Testis (tissue), 2 donors: ENCODE measurements at regions not wholly inside any gene's neighbourhood (a gene's known extent, or its start where the extent isn't known, plus 50 kb on each side); places are given as distances from the start of the nearest gene placed in this dataset.
"Not testable (repeated sequence)": the region's sequence is repeated elsewhere in the genome, so short reads cannot be mapped to it uniquely, and the experiment has no call there.

Experiments
- DNase-seq: peaks from one replicate; pipeline ENCODE4 v3.0.0-alpha.2; 2019
- H3K27ac ChIP-seq, 2 donors: fragments of 200-600 bp; sonication (generic); one replicate each; pipeline ENCODE4 v1.5.1; 2019
- H3K27me3 ChIP-seq: fragments of 200-600 bp; sonication (generic); one replicate; pipeline ENCODE4 v1.5.1; 2019
- H3K36me3 ChIP-seq: fragments of 200-600 bp; sonication (generic); one replicate; pipeline ENCODE4 v1.5.1; 2017; ENCODE audit warnings: low read depth; ENCODE audit errors: missing control alignments
- H3K4me1 ChIP-seq: fragments of 200-600 bp; sonication (generic); one replicate; pipeline ENCODE4 v1.5.1; 2019
- H3K4me3 ChIP-seq, 2 donors: fragments of 200-600 bp; sonication (generic); one replicate each; pipeline ENCODE4 v1.5.1; 2017 to 2019
- H3K9me3 ChIP-seq: fragments of 200-600 bp; sonication (generic); one replicate; pipeline ENCODE4 v1.5.1; 2017
- POLR2A ChIP-seq: fragments of 450-650 bp; IDR thresholded peaks from one replicate; pipeline ENCODE4 v1.6.1; 2017; ENCODE audit warnings: antibody characterized with exemption, mild to moderate bottlenecking, moderate library complexity
- WGBS, 2 donors: methylation state at CpG; one replicate each; pipeline ENCODE4 v1.1.5; 2018; 5-methylcytosine and 5-hydroxymethylcytosine counted together
- intact Hi-C: fragments of 100-400 bp; cut with DNase I; formaldehyde crosslinking; loops from one replicate; pipeline ENCODE4 v1.15.1; 2023; ENCODE audit warnings: low total_unique reads
- TF ChIP-seq, protein P1 (sequence below), 3 experiments: fragments of 450-650 bp in 2 of 3; fragments of 200-600 bp in 1 of 3; sonication (generic) in 1 of 3; IDR thresholded peaks; one replicate each; pipeline ENCODE4 v1.5.1; 2016 to 2019; ENCODE audit warnings: antibody characterized with exemption in 3 of 3, mild to moderate bottlenecking in 2 of 3, moderate library complexity in 1 of 3

GRCh38 chr13:38239874-38240273, 109.8 kb upstream of the UFM1 start:
- TF ChIP-seq, protein P1, sequence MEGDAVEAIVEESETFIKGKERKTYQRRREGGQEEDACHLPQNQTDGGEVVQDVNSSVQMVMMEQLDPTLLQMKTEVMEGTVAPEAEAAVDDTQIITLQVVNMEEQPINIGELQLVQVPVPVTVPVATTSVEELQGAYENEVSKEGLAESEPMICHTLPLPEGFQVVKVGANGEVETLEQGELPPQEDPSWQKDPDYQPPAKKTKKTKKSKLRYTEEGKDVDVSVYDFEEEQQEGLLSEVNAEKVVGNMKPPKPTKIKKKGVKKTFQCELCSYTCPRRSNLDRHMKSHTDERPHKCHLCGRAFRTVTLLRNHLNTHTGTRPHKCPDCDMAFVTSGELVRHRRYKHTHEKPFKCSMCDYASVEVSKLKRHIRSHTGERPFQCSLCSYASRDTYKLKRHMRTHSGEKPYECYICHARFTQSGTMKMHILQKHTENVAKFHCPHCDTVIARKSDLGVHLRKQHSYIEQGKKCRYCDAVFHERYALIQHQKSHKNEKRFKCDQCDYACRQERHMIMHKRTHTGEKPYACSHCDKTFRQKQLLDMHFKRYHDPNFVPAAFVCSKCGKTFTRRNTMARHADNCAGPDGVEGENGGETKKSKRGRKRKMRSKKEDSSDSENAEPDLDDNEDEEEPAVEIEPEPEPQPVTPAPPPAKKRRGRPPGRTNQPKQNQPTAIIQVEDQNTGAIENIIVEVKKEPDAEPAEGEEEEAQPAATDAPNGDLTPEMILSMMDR (IDR thresholded peaks at IDR 0.05): no peak
- TF ChIP-seq POLR2A: no peak
- H3K27ac ChIP-seq: no peak overlapping the region
- no peak overlapping the region for H3K4me3 ChIP-seq
- no peaks in the 10 kb centered on the region for H3K36me3 ChIP-seq
- H3K4me1 ChIP-seq: no peaks in the 10 kb centered on the region
- H3K9me3 ChIP-seq: no peaks in the 10 kb centered on the region
- intact Hi-C loops: no loop called here
- DNase-seq: no peak
- H3K27me3 ChIP-seq: no peaks in the 10 kb centered on the region

GRCh38 chr13:38228322-38228721, 121.3 kb upstream of the UFM1 start:
- Histone ChIP-seq H3K27me3 (no peaks in the 10 kb centered on the region), H3K4me1 (no peaks in the 10 kb centered on the region), H3K27ac (no peak overlapping the region), H3K4me3 (no peak overlapping the region), H3K9me3 (no peaks in the 10 kb centered on the region), H3K36me3 (no peaks in the 10 kb centered on the region)
- TF ChIP-seq POLR2A: no peak
- TF ChIP-seq, protein P1 (IDR thresholded peaks at IDR 0.05): no peak
- no peak for DNase-seq
- intact Hi-C loops: no loop called here
- WGBS, 2 donors: 82 to 89% methylated on average over 2 of the region's 2 CpGs

GRCh38 chr13:38226496-38226895, 123.2 kb upstream of the UFM1 start:
- no peaks in the 10 kb centered on the region for H3K36me3 ChIP-seq
- DNase-seq: no peak
- no peak overlapping the region for H3K4me3 ChIP-seq
- H3K27ac ChIP-seq: no peak overlapping the region
- intact Hi-C loops: no loop called here
- H3K4me1 ChIP-seq: no peaks in the 10 kb centered on the region
- TF ChIP-seq POLR2A: no peak
- TF ChIP-seq, protein P1 (IDR thresholded peaks at IDR 0.05): no peak
- no peaks in the 10 kb centered on the region for H3K9me3 ChIP-seq
- H3K27me3 ChIP-seq: no peaks in the 10 kb centered on the region

DNA sequence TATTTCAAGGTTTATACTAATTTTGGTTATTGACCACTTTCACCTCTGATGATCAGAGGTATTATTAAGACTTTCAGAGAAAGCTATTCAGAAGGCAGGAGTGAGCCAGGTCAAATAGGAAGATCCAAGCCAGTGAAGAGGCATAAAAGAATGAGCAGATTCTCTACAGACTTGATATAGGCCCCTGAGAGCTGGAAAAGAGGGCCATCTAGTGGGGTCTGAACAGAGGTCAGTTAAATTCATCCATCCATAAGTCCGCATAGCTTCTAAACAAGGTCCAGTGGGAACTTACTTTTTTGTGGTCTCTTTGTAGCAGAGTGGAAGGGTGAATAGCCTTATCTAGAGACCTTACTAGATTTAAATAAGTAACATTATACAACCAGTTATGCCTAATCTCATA, 126.6 kb upstream of the UFM1 start:
- Histone ChIP-seq H3K4me1 (no peaks in the 10 kb centered on the region), H3K27ac (no peak overlapping the region), H3K9me3 (no peaks in the 10 kb centered on the region), H3K27me3 (no peaks in the 10 kb centered on the region), H3K36me3 (no peaks in the 10 kb centered on the region), H3K4me3 (no peak overlapping the region)
- TF ChIP-seq, protein P1 (IDR thresholded peaks at IDR 0.05): no peak
- TF ChIP-seq POLR2A: no peak
- DNase-seq: no peak
- intact Hi-C loops: no loop called here
- WGBS, 2 donors: 75 to 79% methylated on average over 1 of the region's 1 CpG

DNA sequence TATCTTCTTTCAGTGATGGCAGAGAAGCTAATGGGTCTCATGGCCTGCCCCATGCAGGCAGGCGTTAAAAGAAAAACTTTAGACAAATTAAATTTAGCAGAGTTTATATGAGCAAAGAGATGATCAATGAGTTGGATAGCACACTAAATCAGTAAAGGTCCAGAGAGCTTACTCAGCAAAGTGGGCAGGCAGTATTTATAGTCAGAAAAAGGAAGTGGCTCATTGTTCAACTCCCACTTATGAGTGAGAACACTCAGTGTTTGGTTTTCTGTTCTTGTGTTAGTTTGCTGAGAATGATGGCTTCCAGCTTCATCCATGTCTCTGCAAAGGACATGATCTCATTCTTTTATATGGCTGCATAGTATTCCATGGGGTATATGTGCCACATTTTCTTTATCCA, 128.5 kb upstream of the UFM1 start:
- H3K27me3 ChIP-seq, H3K36me3 ChIP-seq, H3K9me3 ChIP-seq, DNase-seq, H3K27ac ChIP-seq, H3K4me1 ChIP-seq, H3K4me3 ChIP-seq, intact Hi-C loops: not testable (repeated sequence)
- 95 to 100% methylated on average over 1 of the region's 1 CpG for WGBS, 2 donors
